ENCODE measurements at regions not wholly inside any gene's neighbourhood (a gene's known extent, or its start where the extent isn't known, plus 50 kb on each side); places are given as distances from the start of the nearest gene placed in this dataset.
A peak's percentile ranks its signal among the peaks of the same experiment; 100 is the strongest.

DNA sequence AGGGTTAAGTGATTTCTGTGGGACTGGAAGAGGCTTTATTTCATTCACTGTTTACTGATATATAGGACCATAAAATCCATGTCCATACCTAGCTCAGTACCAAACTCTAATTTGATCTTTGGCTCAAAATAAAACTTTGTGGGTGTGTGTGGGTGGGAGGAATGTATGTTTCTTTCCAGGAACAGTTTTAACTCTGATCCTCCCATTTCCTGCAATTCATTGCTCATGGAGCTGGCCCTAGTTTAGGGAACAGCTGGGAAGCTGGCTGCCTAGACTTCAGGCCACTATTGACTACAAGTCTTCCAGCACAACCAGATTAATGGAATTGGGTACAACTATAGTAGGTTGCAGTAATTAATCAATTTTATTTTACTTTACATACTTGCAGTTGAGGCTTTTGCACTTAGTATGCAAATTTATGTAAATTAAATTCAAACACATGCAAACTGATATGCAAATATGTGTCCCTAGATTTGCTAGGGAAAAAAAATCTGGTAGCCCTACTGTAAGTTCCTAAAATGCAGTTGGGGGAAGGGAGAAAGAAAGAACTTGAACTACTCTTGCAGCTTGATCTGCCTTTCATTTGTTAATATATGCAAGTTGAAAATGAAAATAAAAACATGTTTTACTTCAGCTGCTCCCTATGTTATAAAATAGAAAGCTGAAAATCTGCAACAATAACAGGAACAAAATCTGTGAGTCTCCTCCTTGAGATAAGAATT, 1070.3 kb upstream of the CELF4 start:
- H3K36me3 ChIP-seq (ENCODE audit: control insufficient read depth in 2 of 4, insufficient read depth in 4 of 4, low read length in 3 of 4), result no peaks in the 10 kb centered on the region
- no peaks in the 10 kb centered on the region for H3K79me2 ChIP-seq (ENCODE audit: control insufficient read depth in 1 of 2, insufficient read depth in 2 of 2, low read length in 2 of 2)
- no peak overlapping the region for H2BK15ac ChIP-seq (ENCODE audit: low read length)
- no peak overlapping the region for H2BK120ac ChIP-seq (replicated peaks; ENCODE audit: low read depth, low read length)
- H2BK12ac ChIP-seq (ENCODE audit: low read depth, low read length), result no peak overlapping the region
- no peak overlapping the region for H2BK5ac ChIP-seq (ENCODE audit: low read depth, low read length)
- peak; percentile 72 for FAIRE-seq
- no peak overlapping the region for H3K56ac ChIP-seq (replicated peaks; ENCODE audit: insufficient read length, low read depth, low read length)
- H3K27ac ChIP-seq (ENCODE audit: low read depth, low read length), result no peak overlapping the region
- no peak overlapping the region for H2AK5ac ChIP-seq (ENCODE audit: low read depth, low read length)
- H3K18ac ChIP-seq (ENCODE audit: extremely low read depth, low read length), result 0 out of 2 replicates have a peak overlapping the region, but pooled peaks have one; percentile 63
- peak overlapping the region; percentile 78; the same call in 1 of the 2 replicates for H2AFZ ChIP-seq (ENCODE audit: low read length)
- H3K4me3 ChIP-seq (ENCODE audit: extremely low read depth in 1 of 4, insufficient read depth in 2 of 4, low read depth in 3 of 4, low read length in 4 of 4), result peak overlapping the region in 1 of 4 experiments; percentile 24; a peak in 1 of 8 replicates
- no peaks in the 10 kb centered on the region for H3K23me2 ChIP-seq (ENCODE audit: low read depth, low read length)
- H2BK20ac ChIP-seq (ENCODE audit: low read length), result no peak overlapping the region
- peak overlapping the region; percentile 52 for H4K91ac ChIP-seq (replicated peaks; ENCODE audit: insufficient read length, low read length)
- H4K5ac ChIP-seq (ENCODE audit: insufficient read length, low read depth, low read length), result no peak overlapping the region
- H3K9me3 ChIP-seq (ENCODE audit: insufficient read depth in 2 of 2, low read depth in 1 of 2, low read length in 1 of 2), result peaks cover 4 to 9% of the 10 kb centered on the region in 2 experiments; a peak in 2 of 4 replicates
- H3K4ac ChIP-seq (replicated peaks; ENCODE audit: insufficient read length, low read depth, low read length), result peak overlapping the region; percentile 27
- no peak overlapping the region for H3K9ac ChIP-seq (replicated peaks in 1 of 4; ENCODE audit: extremely low read depth in 1 of 4, low read depth in 3 of 4, low read length in 3 of 4)
- H4K8ac ChIP-seq (ENCODE audit: extremely low read depth, insufficient read depth, low read length), result no peak overlapping the region
- POLR2A ChIA-PET (ENCODE audit: partially characterized antibody), result no interaction called here
- peak overlapping the region; percentile 20 to 42; a peak in 1 of 4 replicates for H3K4me2 ChIP-seq (ENCODE audit: insufficient read depth in 1 of 2, low read depth in 2 of 2, low read length in 2 of 2)
- no peaks in the 10 kb centered on the region for H3K27me3 ChIP-seq (replicated peaks in 1 of 4; ENCODE audit: control insufficient read depth in 3 of 4, extremely low read depth in 1 of 4, insufficient read depth in 3 of 4, low read length in 3 of 4)
- H3K23ac ChIP-seq (ENCODE audit: insufficient read length), result no peak overlapping the region
- H3K14ac ChIP-seq (ENCODE audit: insufficient read length), result no peak overlapping the region
- CTCF ChIA-PET (ENCODE audit: partially characterized antibody), result no interaction called here
- DNase-seq (ENCODE audit: low read depth in 1 of 2, low spot score in 2 of 2), result no peak
- H3K79me1 ChIP-seq (ENCODE audit: low read depth, low read length), result no peaks in the 10 kb centered on the region
- H3K4me1 ChIP-seq (replicated peaks in 1 of 4; ENCODE audit: control insufficient read depth in 3 of 4, insufficient read depth in 4 of 4, low read length in 3 of 4), result peaks cover 0 to 8% (median 6%) of the 10 kb centered on the region in 4 experiments; a peak in 4 of 7 replicates
- H4K20me1 ChIP-seq (replicated peaks in 1 of 2; ENCODE audit: control insufficient read depth in 1 of 2, insufficient read depth in 2 of 2, low read length in 2 of 2), result no peaks in the 10 kb centered on the region
- no peak for TF ChIP-seq BACH1 (IDR thresholded peaks at IDR 0.05; ENCODE audit: low read length)
- TF ChIP-seq GABPA (IDR thresholded peaks at IDR 0.05; ENCODE audit: borderline replicate concordance, insufficient read depth, low read length), result no peak
- peak; percentile 53; the same call in 1 of the 2 replicates for TF ChIP-seq POU5F1 (IDR thresholded peaks at IDR 0.05; ENCODE audit: low read depth, low read length)

Measured in H1 (cell line).